NCI-H446 (cell line): ENCODE measurements at regions not wholly inside any gene's neighbourhood (a gene's known extent, or its start where the extent isn't known, plus 50 kb on each side); places are given as distances from the start of the nearest gene placed in this dataset.

Source experiments
- DNase-seq, 2 experiments: peaks; one replicate each; lab custom pipeline; 2025; lab: John Stamatoyannopoulos, UW

- DNase-seq, result no peak
Measured at GRCh38 chr1:214928574-214928973, 154.0 kb upstream of the KCNK2 start.

- no peak for DNase-seq
Measured at GRCh38 chr1:214933375-214933774, 149.2 kb upstream of the KCNK2 start.

- DNase-seq, result no peak
Measured at GRCh38 chr1:214934045-214934444, 148.5 kb upstream of the KCNK2 start.

DNA sequence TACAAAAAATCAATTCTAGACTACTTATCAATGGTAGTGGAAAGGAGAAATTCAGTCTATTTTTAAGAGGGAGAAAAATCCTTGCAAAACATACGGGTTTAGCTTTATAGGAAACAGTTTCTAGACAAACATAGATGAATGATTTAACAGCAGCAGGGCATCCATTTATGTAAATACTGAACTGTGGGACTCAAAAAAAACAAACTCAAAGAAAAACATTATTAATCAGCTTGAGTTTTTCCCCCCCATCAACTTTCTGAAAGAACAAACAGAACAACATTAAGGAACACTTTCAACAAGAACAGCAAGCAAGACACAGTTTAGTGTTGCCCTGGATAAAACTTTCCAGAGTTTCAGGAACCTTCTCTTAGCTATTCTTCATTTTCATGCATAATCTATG lies 147.3 kb upstream of the KCNK2 start:
- no peak for DNase-seq

DNA sequence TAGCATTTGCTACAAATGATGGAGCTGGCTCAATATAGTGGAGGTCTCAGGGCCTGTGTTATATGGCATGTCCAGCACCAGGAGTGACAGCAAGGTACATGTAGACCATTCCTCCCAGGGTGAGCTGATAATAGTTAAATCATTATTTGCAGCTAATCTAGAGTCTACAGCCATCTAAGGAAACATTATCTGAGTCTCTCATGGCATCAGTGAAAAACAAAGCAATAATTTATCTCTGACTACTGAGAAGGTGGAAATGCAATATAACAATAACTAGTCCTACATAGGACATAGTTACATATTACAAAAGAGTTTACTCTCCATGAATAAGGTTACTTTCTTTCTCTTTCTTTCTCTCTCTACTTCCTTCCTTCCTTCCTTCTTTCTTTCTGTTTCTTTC lies 143.4 kb upstream of the KCNK2 start:
- DNase-seq, result no peak

DNA sequence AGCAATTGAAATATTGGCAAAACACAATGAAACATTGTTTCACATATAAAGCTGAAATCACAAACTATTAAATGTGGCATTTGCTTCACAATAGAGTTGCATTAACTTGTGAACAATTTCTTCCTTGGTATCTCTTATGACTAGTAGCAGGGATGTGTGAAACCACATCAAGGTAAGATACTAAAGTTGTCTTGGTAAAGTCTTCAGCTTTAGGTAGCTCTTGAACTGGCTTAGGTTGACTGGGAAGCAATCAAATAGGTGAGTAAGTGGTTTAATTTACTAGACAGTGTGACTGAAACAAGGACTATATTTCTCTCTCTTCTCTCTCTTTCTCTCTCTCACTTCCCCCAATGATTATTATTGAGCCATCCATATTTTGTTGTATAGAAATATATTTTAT lies 141.5 kb upstream of the KCNK2 start:
- no peak for DNase-seq

DNA sequence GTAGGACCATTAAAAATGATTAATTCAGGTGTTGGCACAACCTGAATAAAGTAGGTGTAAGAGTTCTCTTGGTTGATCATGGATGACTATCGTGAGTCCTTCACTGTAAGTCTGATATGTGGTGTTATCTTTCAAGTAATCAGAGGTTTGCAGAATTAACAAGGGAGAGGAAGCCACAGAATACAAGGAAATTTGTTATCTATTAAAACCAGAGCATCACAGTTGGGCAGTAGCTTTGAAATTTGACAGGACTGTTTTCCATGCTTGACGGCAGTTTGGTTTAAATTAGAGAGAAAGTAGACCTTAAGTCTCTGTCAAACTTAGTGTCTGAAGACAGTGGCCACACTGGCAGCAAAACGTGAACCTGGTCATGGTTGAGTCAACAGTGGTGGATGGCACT lies 139.5 kb upstream of the KCNK2 start:
- DNase-seq, result no peak

GRCh38 chr1:214946615-214947014 lies 135.9 kb upstream of the KCNK2 start:
- DNase-seq, result no peak

GRCh38 chr1:214952648-214953047 lies 129.9 kb upstream of the KCNK2 start:
- no peak for DNase-seq

- no peak for DNase-seq
Measured at GRCh38 chr1:214953901-214954616, 128.5 kb upstream of the KCNK2 start.

GRCh38 chr1:214954617-214954949 lies 128.0 kb upstream of the KCNK2 start:
- DNase-seq, result no peak

DNA sequence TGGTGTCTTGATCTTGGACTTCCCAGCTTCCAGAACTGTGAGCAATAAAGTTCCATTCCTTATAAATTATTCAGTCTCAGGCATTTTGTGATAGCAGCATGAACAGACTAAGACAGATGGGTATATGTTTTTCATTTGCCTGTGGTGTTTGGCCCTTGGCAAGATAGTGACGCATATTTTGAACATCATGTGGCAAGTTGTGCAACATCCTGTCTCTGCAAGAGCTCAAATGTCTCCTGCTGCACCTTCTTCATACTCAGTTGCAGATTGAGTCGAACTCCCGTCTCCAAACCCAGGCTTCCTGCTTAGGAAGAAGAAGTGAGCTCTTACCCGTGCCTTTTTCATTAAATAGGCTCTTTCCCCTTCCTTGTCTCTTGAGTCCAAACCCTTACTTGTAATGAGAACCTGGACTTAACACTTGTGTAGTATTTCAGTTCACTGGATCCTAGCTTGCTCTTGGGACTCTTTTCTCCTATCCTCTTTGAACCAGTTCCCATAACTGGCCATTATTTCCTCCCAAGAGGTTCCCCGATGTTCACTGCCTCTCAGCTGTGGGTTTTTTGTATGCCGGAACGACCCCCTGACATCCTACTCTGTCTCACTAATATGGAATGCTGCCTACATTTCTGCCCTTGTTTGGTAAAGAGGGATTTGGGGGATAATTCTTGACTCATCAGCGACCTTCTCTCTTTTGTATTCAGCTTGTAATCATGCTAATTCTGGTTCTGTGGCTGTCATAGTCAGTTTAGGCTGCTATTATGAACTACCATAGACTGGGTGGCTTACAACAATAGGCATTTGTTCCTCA lies 125.0 kb upstream of the KCNK2 start:
- no peak for DNase-seq

GRCh38 chr1:214958486-214958885 lies 124.1 kb upstream of the KCNK2 start:
- no peak for DNase-seq

- no peak for DNase-seq
Measured at GRCh38 chr1:214966346-214966745, 116.2 kb upstream of the KCNK2 start.

DNA sequence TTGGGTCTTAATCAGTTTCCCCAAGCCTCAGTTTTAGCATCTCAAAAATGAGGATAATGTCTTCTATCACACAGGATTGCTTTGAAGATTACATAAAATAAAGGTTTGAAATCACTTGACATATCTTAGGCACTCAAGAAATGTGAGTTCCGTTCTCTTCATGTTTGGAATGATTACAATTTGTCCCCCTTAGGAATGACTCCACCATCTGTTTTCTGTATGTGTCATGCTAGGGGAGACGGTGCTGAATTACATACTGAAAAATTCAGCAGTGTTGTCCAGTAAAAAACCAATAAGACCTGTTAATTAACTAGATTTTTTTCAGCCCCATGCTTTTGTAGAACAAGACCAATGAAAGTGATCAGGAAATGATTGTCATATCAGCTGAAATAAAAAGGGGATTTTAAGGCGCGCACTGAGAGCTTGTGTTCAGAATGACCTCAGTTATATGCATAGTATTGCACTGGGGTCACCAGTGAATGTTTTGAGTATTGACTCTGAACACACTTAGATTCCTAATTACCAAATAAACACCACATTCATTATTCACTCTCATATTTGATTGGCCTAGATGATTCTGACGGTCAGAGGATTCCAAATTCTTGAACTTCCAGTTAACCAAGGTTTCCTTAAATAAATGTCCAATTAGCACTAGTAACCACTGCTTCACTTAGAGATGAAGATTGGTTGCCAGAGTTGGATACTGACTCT lies 114.5 kb upstream of the KCNK2 start:
- no peak for DNase-seq

DNA sequence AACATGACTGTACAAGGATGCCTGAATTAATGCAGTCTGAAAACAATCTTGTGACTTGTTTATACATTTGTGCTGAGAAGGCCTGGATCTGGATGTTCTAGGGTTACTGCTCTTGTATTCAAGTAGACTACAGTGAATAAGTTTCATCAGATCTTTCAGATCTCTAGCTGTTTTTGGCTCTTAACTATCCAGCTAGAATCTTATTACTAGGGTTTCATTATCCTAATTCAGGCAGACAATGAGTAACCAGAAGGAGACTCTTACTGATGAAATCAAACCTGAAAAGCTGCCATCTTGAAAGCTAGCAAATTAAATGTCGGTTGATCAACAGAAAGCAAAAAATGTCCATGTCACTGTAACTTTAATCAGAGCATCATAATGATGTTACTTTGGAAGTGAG lies 112.5 kb upstream of the KCNK2 start:
- no peak for DNase-seq

GRCh38 chr1:214971071-214971470 lies 111.5 kb upstream of the KCNK2 start:
- no peak for DNase-seq

DNA sequence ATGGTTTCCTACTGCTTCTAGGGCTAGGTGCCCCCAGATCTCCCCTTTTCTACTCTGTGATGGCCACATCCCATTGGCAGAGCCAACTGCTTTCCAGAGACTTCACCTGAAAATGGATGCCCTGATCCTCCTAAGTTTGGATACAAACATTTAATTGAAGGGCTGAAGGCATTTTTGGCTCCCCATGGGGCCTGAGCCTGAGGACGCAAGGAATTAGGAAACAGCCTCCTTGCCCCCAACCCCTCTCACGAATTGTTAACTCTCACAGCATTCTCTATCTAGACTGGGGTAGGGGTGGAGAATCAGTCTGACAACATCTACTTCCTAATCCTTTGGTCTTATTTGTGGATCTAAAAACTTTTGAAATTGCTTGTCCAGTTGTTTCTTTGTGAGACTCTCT lies 108.5 kb upstream of the KCNK2 start:
- DNase-seq, result no peak

DNA sequence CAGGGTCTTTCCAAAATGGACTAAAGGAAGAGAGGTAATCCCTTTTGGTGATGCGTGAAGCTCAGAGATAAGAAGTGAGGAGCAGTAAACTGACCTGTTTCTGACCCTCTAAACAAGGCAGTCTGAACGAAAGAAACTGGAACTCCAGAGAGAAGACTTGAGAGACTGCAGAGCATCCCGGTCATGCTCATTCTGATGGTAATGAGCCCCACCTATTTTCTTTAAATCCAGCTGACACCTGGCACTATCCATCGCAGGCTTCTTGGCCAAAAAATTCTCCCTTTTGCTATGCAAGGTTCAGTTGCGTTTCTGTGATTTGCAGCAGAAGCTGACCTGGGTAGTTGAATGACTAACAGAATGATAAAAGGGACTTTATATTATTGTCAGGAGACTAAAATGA lies 105.9 kb upstream of the KCNK2 start:
- no peak for DNase-seq

DNA sequence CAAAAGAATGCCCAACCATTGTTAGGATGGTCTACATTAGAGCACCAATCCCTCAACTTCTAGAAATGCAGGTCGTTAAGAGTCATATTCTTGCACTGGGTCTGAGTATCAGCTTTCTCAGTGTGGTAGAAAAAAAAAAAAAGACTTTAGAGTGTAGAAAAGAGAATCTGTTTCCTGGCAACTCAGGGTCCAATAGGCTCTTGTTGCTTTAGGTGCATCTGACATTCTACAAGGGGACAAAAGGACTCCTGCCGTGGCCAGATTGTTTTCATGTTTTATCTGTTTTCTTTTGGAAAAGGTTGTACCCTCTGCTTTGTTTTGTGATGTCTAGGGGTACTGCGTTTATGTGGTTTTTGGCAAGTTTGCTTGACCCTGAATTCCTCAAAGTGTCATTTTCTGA lies 105.4 kb upstream of the KCNK2 start:
- no peak for DNase-seq

DNA sequence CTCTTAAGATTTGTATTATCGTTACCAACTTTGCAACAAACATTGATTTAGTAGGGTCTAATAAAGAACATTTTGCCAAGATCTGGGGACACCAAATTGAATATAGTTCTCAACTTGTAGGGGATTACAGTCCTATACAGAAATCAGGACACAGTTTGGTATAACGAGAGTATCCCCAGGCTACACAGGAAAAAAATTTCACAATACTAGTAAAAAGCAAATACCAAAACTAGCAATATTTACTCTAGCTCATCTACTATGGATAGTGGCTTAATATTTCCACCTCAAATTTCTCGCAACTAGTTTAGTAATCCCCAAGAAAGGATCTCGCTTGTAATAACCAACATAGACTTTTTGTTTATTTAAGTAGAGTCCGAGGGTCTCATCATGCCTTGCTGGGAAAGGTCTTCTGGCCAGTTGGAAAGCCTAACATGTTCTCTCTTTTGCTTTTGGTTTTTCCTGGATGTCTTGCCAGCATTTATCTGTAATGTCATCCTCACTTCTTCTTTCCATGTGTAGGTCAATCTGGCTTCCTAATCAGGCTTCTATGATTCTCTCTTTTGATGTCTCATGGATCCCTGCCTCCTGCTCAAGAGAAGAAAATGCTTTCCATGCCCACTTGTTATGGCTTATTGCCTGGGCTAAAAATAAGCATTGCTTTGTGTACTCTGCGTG lies 104.7 kb upstream of the KCNK2 start:
- DNase-seq, result no peak

GRCh38 chr1:214979191-214979590 lies 103.3 kb upstream of the KCNK2 start:
- no peak for DNase-seq

GRCh38 chr1:214980921-214981320 lies 101.6 kb upstream of the KCNK2 start:
- no peak for DNase-seq
